Tibial nerve (tissue), 4 donors: ENCODE measurements at regions not wholly inside any gene's neighbourhood (a gene's known extent, or its start where the extent isn't known, plus 50 kb on each side); places are given as distances from the start of the nearest gene placed in this dataset.

Experiments
- DNase-seq, 2 donors: peaks; one replicate each; pipeline ENCODE4 v3.0.0-alpha.2; 2019; ENCODE audit warnings: low spot score in 2 of 2
- H3K27ac ChIP-seq, 4 donors: fragments of 200-600 bp; sonication (generic) in 3 of 4; one replicate each; pipeline ENCODE4 v1.5.1; 2017 to 2019; ENCODE audit warnings: mild to moderate bottlenecking in 1 of 4
- H3K27me3 ChIP-seq, 2 donors: fragments of 200-600 bp; sonication (generic) in 1 of 2; one replicate each; pipeline versions ENCODE4 v1.5.1 to v1.6.0; 2017 to 2019
- H3K36me3 ChIP-seq, 3 donors: fragments of 200-600 bp; sonication (generic); one replicate each; pipeline ENCODE4 v1.5.1; 2018 to 2019
- H3K4me1 ChIP-seq, 4 donors: fragments of 200-600 bp; sonication (generic) in 3 of 4; one replicate each; pipeline ENCODE4 v1.5.1; 2017 to 2019
- H3K4me3 ChIP-seq, 4 donors: fragments of 200-600 bp; sonication (generic) in 3 of 4; one replicate each; pipeline ENCODE4 v1.5.1; 2017 to 2019; ENCODE audit warnings: mild to moderate bottlenecking in 1 of 4, moderate library complexity in 1 of 4
- H3K9me3 ChIP-seq, 4 donors: fragments of 200-600 bp; sonication (generic) in 3 of 4; one replicate each; pipeline ENCODE4 v1.5.1; 2017 to 2019
- EP300 ChIP-seq, 2 donors: sonication (generic); formaldehyde crosslinking; IDR thresholded peaks; one replicate each; pipeline ENCODE4 v1.6.1; 2017; ENCODE audit warnings: antibody characterized with exemption in 2 of 2, mild to moderate bottlenecking in 1 of 2
- POLR2A ChIP-seq, 2 donors: fragments of 450-650 bp; IDR thresholded peaks; one replicate each; pipeline ENCODE4 v1.6.1; 2017; ENCODE audit warnings: antibody characterized with exemption in 2 of 2, mild to moderate bottlenecking in 2 of 2, moderate library complexity in 2 of 2
- WGBS, 2 donors: methylation state at CpG; one replicate each; pipeline ENCODE4 v1.1.5; 2018; 5-methylcytosine and 5-hydroxymethylcytosine counted together
- TF ChIP-seq, protein P1 (sequence below), 5 experiments: fragments of 200-600 bp in 3 of 5; fragments of 450-650 bp in 2 of 5; sonication (generic) in 3 of 5; IDR thresholded peaks; one replicate each; pipeline ENCODE4 v1.5.1; 2016 to 2019; ENCODE audit warnings: antibody characterized with exemption in 5 of 5, mild to moderate bottlenecking in 3 of 5, moderate library complexity in 2 of 5

DNA sequence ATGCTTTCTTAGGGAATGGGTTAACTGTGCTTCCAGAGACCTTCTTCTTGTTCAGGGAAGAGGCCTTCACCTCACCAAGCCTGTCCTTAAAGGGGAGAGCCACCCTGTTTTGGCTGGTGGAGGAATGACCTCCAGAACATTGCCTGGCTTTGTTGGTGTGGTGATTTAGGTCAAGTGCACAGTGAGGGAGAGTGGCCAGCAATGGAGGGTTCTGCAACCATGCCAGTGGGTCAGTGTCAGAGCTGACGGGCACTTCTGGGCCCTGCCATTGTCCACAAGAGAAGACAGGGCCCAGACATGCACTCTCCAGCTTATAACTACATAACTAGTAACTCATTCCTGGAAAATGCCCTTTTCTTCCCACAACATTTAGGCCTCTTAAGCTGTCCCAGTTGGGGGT lies 238.5 kb upstream of the AKR1E2 start:
- Histone ChIP-seq H3K27ac (no peak overlapping the region), H3K27me3 (no peaks in the 10 kb centered on the region), H3K4me3 (no peak overlapping the region), H3K4me1 (no peaks in the 10 kb centered on the region), H3K36me3 (no peaks in the 10 kb centered on the region), H3K9me3 (peaks cover 0 to 9% (median 0%) of the 10 kb centered on the region in 4 donors)
- WGBS, 2 donors: 64 to 100% methylated on average over 1 of the region's 1 CpG
- no peak for DNase-seq
- TF ChIP-seq POLR2A (IDR thresholded peaks at IDR 0.05): no peak
- TF ChIP-seq, protein P1, sequence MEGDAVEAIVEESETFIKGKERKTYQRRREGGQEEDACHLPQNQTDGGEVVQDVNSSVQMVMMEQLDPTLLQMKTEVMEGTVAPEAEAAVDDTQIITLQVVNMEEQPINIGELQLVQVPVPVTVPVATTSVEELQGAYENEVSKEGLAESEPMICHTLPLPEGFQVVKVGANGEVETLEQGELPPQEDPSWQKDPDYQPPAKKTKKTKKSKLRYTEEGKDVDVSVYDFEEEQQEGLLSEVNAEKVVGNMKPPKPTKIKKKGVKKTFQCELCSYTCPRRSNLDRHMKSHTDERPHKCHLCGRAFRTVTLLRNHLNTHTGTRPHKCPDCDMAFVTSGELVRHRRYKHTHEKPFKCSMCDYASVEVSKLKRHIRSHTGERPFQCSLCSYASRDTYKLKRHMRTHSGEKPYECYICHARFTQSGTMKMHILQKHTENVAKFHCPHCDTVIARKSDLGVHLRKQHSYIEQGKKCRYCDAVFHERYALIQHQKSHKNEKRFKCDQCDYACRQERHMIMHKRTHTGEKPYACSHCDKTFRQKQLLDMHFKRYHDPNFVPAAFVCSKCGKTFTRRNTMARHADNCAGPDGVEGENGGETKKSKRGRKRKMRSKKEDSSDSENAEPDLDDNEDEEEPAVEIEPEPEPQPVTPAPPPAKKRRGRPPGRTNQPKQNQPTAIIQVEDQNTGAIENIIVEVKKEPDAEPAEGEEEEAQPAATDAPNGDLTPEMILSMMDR (IDR thresholded peaks at IDR 0.05): no peak
- TF ChIP-seq EP300 (IDR thresholded peaks at IDR 0.05): no peak

DNA sequence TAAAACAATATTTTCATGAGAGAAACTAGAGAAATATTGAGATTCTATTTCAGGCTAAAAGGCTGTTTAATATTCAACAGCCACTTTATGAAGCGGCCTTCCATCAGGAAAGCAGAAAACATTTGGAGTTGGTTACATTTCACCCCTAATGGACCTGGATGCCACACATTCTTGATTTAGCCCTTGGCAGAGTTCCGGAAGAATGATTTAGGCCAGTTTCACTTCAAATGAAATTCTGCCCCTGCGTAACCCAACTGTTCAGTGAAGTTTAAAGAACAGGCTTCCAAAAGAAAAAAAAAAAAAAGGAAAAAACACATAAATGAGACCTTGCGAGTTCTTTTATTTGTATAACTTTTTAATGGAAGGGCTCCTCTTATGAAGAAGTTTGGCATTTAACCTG lies 239.2 kb upstream of the AKR1E2 start:
- no peak overlapping the region for H3K4me3 ChIP-seq
- H3K9me3 ChIP-seq: peaks cover 0 to 6% (median 0%) of the 10 kb centered on the region in 4 donors
- WGBS, 2 donors: 46 to 47% methylated on average over 4 of the region's 4 CpGs
- no peak overlapping the region for H3K27ac ChIP-seq
- no peaks in the 10 kb centered on the region for H3K4me1 ChIP-seq
- DNase-seq: no peak
- no peaks in the 10 kb centered on the region for H3K36me3 ChIP-seq
- no peaks in the 10 kb centered on the region for H3K27me3 ChIP-seq
- TF ChIP-seq, protein P1 (IDR thresholded peaks at IDR 0.05): no peak

DNA sequence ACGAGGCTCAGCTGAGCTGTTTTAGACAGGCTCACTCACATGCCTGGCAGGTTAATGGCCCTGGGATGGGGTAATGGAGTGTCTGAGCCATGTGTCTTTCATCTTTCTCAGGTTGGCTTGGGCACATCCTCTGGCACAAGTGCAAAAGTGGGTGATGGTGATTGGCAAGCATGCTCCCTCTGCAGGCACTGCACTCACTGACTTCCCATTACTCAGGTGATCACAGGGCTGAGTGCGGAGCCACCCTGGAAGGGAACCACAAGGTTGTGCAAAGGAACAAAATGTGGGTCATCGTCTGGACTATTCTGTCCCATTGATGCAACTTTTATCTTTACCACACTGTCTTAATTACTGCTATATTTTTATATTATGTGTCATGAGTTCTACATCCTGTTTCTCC lies 244.1 kb upstream of the AKR1E2 start:
- no peak for DNase-seq
- Histone ChIP-seq H3K27me3 (no peaks in the 10 kb centered on the region), H3K4me1 (no peaks in the 10 kb centered on the region), H3K9me3 (no peaks in the 10 kb centered on the region), H3K27ac (no peak overlapping the region), H3K36me3 (no peaks in the 10 kb centered on the region), H3K4me3 (no peak overlapping the region)
- TF ChIP-seq EP300 (IDR thresholded peaks at IDR 0.05) (no peak), POLR2A (IDR thresholded peaks at IDR 0.05) (no peak)
- TF ChIP-seq, protein P1 (IDR thresholded peaks at IDR 0.05): no peak
- 88 to 93% methylated on average over 3 of the region's 3 CpGs for WGBS, 2 donors

DNA sequence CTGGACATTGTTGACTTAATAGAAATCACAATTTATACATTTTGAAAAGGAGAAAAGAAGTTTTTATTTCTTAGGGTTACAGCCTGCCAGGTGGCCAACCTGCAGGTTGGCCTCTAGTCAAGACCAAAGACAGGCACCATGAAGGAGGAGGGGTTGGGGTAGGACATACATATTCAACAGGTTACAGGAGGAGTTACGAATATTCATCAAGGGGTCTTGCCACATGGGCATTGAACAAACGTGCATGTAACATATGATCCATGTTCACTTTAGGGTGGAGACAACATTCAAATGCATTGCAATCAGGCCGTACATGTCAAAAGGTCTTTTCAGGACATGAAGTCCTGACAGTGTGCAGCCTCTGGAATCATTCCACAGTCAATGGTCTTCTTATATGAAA lies 246.2 kb upstream of the AKR1E2 start:
- H3K27ac ChIP-seq: no peak overlapping the region
- DNase-seq: no peak
- WGBS, 2 donors: 63 to 72% methylated on average over 3 of the region's 3 CpGs
- TF ChIP-seq, protein P1 (IDR thresholded peaks at IDR 0.05): no peak
- TF ChIP-seq POLR2A (IDR thresholded peaks at IDR 0.05) (no peak), EP300 (IDR thresholded peaks at IDR 0.05) (no peak)
- H3K4me1 ChIP-seq: no peaks in the 10 kb centered on the region
- no peaks in the 10 kb centered on the region for H3K27me3 ChIP-seq
- no peaks in the 10 kb centered on the region for H3K36me3 ChIP-seq
- H3K9me3 ChIP-seq: no peaks in the 10 kb centered on the region
- no peak overlapping the region for H3K4me3 ChIP-seq

DNA sequence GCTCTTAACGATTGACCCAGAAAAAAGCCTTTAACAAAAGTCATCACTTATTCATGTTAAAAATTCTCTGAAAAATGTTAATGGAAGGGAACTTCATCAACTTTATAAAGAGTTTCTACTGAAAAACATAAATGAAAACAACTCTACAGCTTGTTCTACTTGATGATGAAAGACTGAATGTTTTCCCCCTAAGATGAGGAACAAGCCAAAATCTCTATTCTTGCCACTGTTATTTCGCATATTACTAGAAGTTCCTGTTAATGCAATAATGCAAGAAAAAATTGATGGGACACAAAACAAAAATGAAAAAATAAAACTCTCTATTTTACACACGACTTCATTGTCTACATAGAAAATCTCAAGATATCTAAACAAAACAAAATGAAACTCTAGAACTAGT lies 249.8 kb upstream of the AKR1E2 start:
- H3K9me3 ChIP-seq: no peaks in the 10 kb centered on the region
- no peaks in the 10 kb centered on the region for H3K36me3 ChIP-seq
- no peak overlapping the region for H3K4me3 ChIP-seq
- TF ChIP-seq, protein P1 (IDR thresholded peaks at IDR 0.05): no peak
- TF ChIP-seq POLR2A (IDR thresholded peaks at IDR 0.05): no peak
- no peak for TF ChIP-seq EP300 (IDR thresholded peaks at IDR 0.05)
- no peak overlapping the region for H3K27ac ChIP-seq
- 77 to 80% methylated on average over 3 of the region's 3 CpGs for WGBS, 2 donors
- DNase-seq: no peak
- no peaks in the 10 kb centered on the region for H3K4me1 ChIP-seq
- H3K27me3 ChIP-seq: no peaks in the 10 kb centered on the region
